CD4-positive, alpha-beta memory T cell (primary cell): ENCODE measurements at regions not wholly inside any gene's neighbourhood (a gene's known extent, or its start where the extent isn't known, plus 50 kb on each side); places are given as distances from the start of the nearest gene placed in this dataset.

Source experiments
- CTCF ChIA-PET: fragments of 350-600 bp; sonication (Branson Sonifier 250); formaldehyde crosslinking; loops from one replicate; lab custom pipeline; 2021; ENCODE audit warnings: inconsistent platforms; ENCODE audit not compliant: partially characterized antibody; lab: Charles Lee
- POLR2A ChIA-PET: fragments of 350-600 bp; sonication (Branson Sonifier 250); formaldehyde crosslinking; loops from one replicate; lab custom pipeline; 2021; ENCODE audit not compliant: partially characterized antibody; lab: Charles Lee
- DNase-seq, 5 donors: peaks; one replicate each; pipeline versions ENCODE4 v3.0.0 to v3.0.0-alpha.2; 2020 to 2022; ENCODE audit warnings: mixed read lengths in 1 of 5
- H3K27ac ChIP-seq: one replicate; pipeline ENCODE4 v1.7.0; 2013; ENCODE audit warnings: low read depth, low read length
- H3K27me3 ChIP-seq: 2 replicates; pipeline ENCODE4 v1.7.0; 2013; ENCODE audit warnings: mild to moderate bottlenecking, low read length, moderate library complexity; ENCODE audit not compliant: insufficient read depth
- H3K36me3 ChIP-seq: 2 replicates; pipeline ENCODE4 v1.7.0; 2013; ENCODE audit warnings: mild to moderate bottlenecking, low read length, moderate library complexity; ENCODE audit not compliant: insufficient read depth
- H3K4me1 ChIP-seq: 2 replicates; pipeline ENCODE4 v1.7.0; 2013; ENCODE audit warnings: mild to moderate bottlenecking, low read length, moderate library complexity; ENCODE audit not compliant: insufficient read depth
- H3K4me3 ChIP-seq, 2 donors: one replicate each; pipeline ENCODE4 v1.7.0; 2013; ENCODE audit warnings: low read length in 2 of 2, mild to moderate bottlenecking in 1 of 2
- H3K9me3 ChIP-seq, 2 donors: one replicate each; pipeline ENCODE4 v1.7.0; 2013; ENCODE audit warnings: low read length in 2 of 2, control low read depth in 1 of 2; ENCODE audit not compliant: control insufficient read depth in 1 of 2
- H3K27ac Mint-ChIP-seq, 7 donors: one replicate each; pipeline ENCODE4 v1.8.0; 2020 to 2021; ENCODE audit warnings: mixed read lengths in 7 of 7, mild to moderate bottlenecking in 6 of 7, inconsistent platforms in 3 of 7, moderate library complexity in 3 of 7
- H3K27me3 Mint-ChIP-seq, 2 donors: one replicate each; pipeline ENCODE4 v1.8.0; 2020 to 2021; ENCODE audit warnings: mixed read lengths in 2 of 2
- H3K36me3 Mint-ChIP-seq, 2 donors: one replicate each; pipeline ENCODE4 v1.8.0; 2020 to 2021; ENCODE audit warnings: mixed read lengths in 2 of 2, inconsistent platforms in 1 of 2, mild to moderate bottlenecking in 1 of 2
- H3K4me1 Mint-ChIP-seq, 4 donors: one replicate each; pipeline ENCODE4 v1.8.0; 2020 to 2021; ENCODE audit warnings: mixed read lengths in 4 of 4, mild to moderate bottlenecking in 1 of 4
- H3K4me3 Mint-ChIP-seq, 8 donors: one replicate each; pipeline ENCODE4 v1.8.0; 2020 to 2021; ENCODE audit warnings: mixed read lengths in 8 of 8, mild to moderate bottlenecking in 7 of 8, moderate library complexity in 6 of 8, inconsistent platforms in 3 of 8
- H3K9me3 Mint-ChIP-seq, 8 donors: one replicate each; pipeline ENCODE4 v1.8.0; 2020 to 2021; ENCODE audit warnings: mixed read lengths in 8 of 8, mild to moderate bottlenecking in 5 of 8, inconsistent platforms in 3 of 8, moderate library complexity in 1 of 8
- intact Hi-C: fragments of 100-400 bp; cut with micrococcal nuclease; formaldehyde crosslinking; loops from one replicate; pipeline ENCODE4 v1.15.1; 2023

- H3K4me3 ChIP-seq, result no peak overlapping the region
- H3K36me3 ChIP-seq, result no peaks in the 10 kb centered on the region
- POLR2A ChIA-PET, result no interaction called here
- no peaks in the 10 kb centered on the region for H3K4me1 ChIP-seq
- intact Hi-C loops, result no loop called here
- no peaks in the 10 kb centered on the region for H3K27me3 ChIP-seq
- no peaks in the 10 kb centered on the region for H3K27me3 Mint-ChIP-seq
- H3K4me1 Mint-ChIP-seq, result no peaks in the 10 kb centered on the region
- H3K27ac ChIP-seq, result no peak overlapping the region
- H3K27ac Mint-ChIP-seq, result no peak overlapping the region
- no peak for DNase-seq
- H3K36me3 Mint-ChIP-seq, result no peaks in the 10 kb centered on the region
- H3K4me3 Mint-ChIP-seq, result no peak overlapping the region
- no peaks in the 10 kb centered on the region for H3K9me3 Mint-ChIP-seq
- CTCF ChIA-PET, result no interaction called here
- no peaks in the 10 kb centered on the region for H3K9me3 ChIP-seq
Measured at GRCh38 chrX:40502688-40503087, 78.1 kb upstream of the ATP6AP2 start.

- Mint-ChIP-seq H3K27ac (no peak overlapping the region), H3K36me3 (no peaks in the 10 kb centered on the region), H3K4me1 (no peaks in the 10 kb centered on the region), H3K4me3 (no peak overlapping the region), H3K27me3 (no peaks in the 10 kb centered on the region), H3K9me3 (no peaks in the 10 kb centered on the region)
- intact Hi-C loops, result no loop called here
- POLR2A ChIA-PET, result no interaction called here
- DNase-seq, result no peak
- H3K4me1 ChIP-seq, result no peaks in the 10 kb centered on the region
- CTCF ChIA-PET, result no interaction called here
- H3K27me3 ChIP-seq, result no peaks in the 10 kb centered on the region
- no peak overlapping the region for H3K27ac ChIP-seq
- H3K9me3 ChIP-seq, result no peaks in the 10 kb centered on the region
- no peak overlapping the region for H3K4me3 ChIP-seq
- no peaks in the 10 kb centered on the region for H3K36me3 ChIP-seq
Measured at GRCh38 chrX:40501164-40501855, 79.5 kb upstream of the ATP6AP2 start.

GRCh38 chrX:40496728-40497127 is 84.0 kb upstream of the ATP6AP2 start:
- Histone ChIP-seq H3K9me3 (no peaks in the 10 kb centered on the region), H3K27ac (no peak overlapping the region), H3K27me3 (no peaks in the 10 kb centered on the region), H3K36me3 (no peaks in the 10 kb centered on the region), H3K4me1 (no peaks in the 10 kb centered on the region), H3K4me3 (no peak overlapping the region)
- peaks cover 0 to 1% of the 10 kb centered on the region in 2 donors for H3K27me3 Mint-ChIP-seq
- H3K9me3 Mint-ChIP-seq, result peaks cover 0 to 5% (median 0%) of the 10 kb centered on the region in 8 donors
- no peaks in the 10 kb centered on the region for H3K36me3 Mint-ChIP-seq
- ChIA-PET CTCF (no interaction called here), POLR2A (no interaction called here)
- H3K4me3 Mint-ChIP-seq, result no peak overlapping the region
- no peak for DNase-seq
- intact Hi-C loops, result no loop called here
- no peaks in the 10 kb centered on the region for H3K4me1 Mint-ChIP-seq
- H3K27ac Mint-ChIP-seq, result no peak overlapping the region

DNA sequence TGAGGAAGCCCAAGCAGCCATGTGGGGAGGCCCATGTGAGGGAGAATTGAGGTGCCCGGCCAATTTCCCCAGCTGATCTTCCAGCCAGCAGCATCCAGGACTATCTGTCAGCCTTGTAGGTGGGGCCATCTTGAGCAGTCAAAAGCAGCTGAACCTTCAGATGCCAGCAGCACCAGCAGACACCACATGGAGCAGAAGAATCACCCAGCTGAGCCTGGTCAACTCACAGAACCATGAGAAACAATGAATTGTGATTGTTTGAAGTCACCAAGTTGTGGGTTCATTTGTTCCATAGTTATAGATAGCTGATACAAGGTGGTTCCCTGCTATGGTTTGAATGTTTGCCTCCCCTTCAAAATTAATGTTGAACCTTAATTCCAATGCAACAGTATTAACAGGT is 85.1 kb upstream of the ATP6AP2 start:
- Histone ChIP-seq H3K4me1 (no peaks in the 10 kb centered on the region), H3K9me3 (no peaks in the 10 kb centered on the region), H3K27me3 (no peaks in the 10 kb centered on the region), H3K4me3 (no peak overlapping the region), H3K27ac (no peak overlapping the region), H3K36me3 (no peaks in the 10 kb centered on the region)
- no peak for DNase-seq
- CTCF ChIA-PET, result no interaction called here
- Mint-ChIP-seq H3K27ac (no peak overlapping the region), H3K36me3 (no peaks in the 10 kb centered on the region), H3K27me3 (peaks cover 0 to 1% of the 10 kb centered on the region in 2 donors), H3K9me3 (peaks cover 0 to 5% (median 0%) of the 10 kb centered on the region in 8 donors), H3K4me3 (no peak overlapping the region), H3K4me1 (no peaks in the 10 kb centered on the region)
- POLR2A ChIA-PET, result no interaction called here
- intact Hi-C loops, result no loop called here

- Histone ChIP-seq H3K4me3 (no peak overlapping the region), H3K27me3 (no peaks in the 10 kb centered on the region), H3K36me3 (no peaks in the 10 kb centered on the region), H3K27ac (no peak overlapping the region), H3K9me3 (no peaks in the 10 kb centered on the region), H3K4me1 (no peaks in the 10 kb centered on the region)
- H3K27ac Mint-ChIP-seq, result no peak overlapping the region
- DNase-seq, result no peak
- POLR2A ChIA-PET, result no interaction called here
- intact Hi-C loops, result no loop called here
- no peak overlapping the region for H3K4me3 Mint-ChIP-seq
- peaks cover 0 to 5% (median 0%) of the 10 kb centered on the region in 8 donors for H3K9me3 Mint-ChIP-seq
- CTCF ChIA-PET, result no interaction called here
- peaks cover 1 to 2% of the 10 kb centered on the region in 2 donors for H3K27me3 Mint-ChIP-seq
- no peaks in the 10 kb centered on the region for H3K4me1 Mint-ChIP-seq
- H3K36me3 Mint-ChIP-seq, result no peaks in the 10 kb centered on the region
Measured at GRCh38 chrX:40494005-40494404, 86.8 kb upstream of the ATP6AP2 start.

- Mint-ChIP-seq H3K36me3 (no peaks in the 10 kb centered on the region), H3K27ac (no peak overlapping the region), H3K27me3 (peaks cover 1 to 2% of the 10 kb centered on the region in 2 donors), H3K9me3 (peaks cover 0 to 12% (median 5%) of the 10 kb centered on the region in 8 donors), H3K4me3 (no peak overlapping the region), H3K4me1 (peaks cover 0 to 9% (median 4%) of the 10 kb centered on the region in 4 donors)
- Histone ChIP-seq H3K9me3 (no peaks in the 10 kb centered on the region), H3K4me3 (no peak overlapping the region), H3K4me1 (peaks cover 6% of the 10 kb centered on the region), H3K27me3 (no peaks in the 10 kb centered on the region), H3K36me3 (no peaks in the 10 kb centered on the region), H3K27ac (no peak overlapping the region)
- CTCF ChIA-PET, result no interaction called here
- DNase-seq, result no peak
- intact Hi-C loops, result no loop called here
- POLR2A ChIA-PET, result no interaction called here
Measured at GRCh38 chrX:40488296-40488695, 92.5 kb upstream of the ATP6AP2 start.

- Histone ChIP-seq H3K36me3 (no peaks in the 10 kb centered on the region), H3K27ac (no peak overlapping the region), H3K9me3 (no peaks in the 10 kb centered on the region), H3K27me3 (no peaks in the 10 kb centered on the region), H3K4me1 (peaks cover 6% of the 10 kb centered on the region), H3K4me3 (no peak overlapping the region)
- Mint-ChIP-seq H3K27me3 (peaks cover 0 to 2% of the 10 kb centered on the region in 2 donors), H3K27ac (peak overlapping the region in 1 of 7 donors; percentile 75), H3K36me3 (no peaks in the 10 kb centered on the region), H3K4me1 (peaks cover 0 to 9% (median 4%) of the 10 kb centered on the region in 4 donors), H3K9me3 (peaks cover 0 to 12% (median 6%) of the 10 kb centered on the region in 8 donors), H3K4me3 (peak overlapping the region in 1 of 8 donors; percentile 35)
- CTCF ChIA-PET, result interaction anchor here (0.7 kb wide), 1 partner anchor 455 kb away, joined by 5 read pairs; no protein-coding TSS in a partner anchor
- POLR2A ChIA-PET, result no interaction called here
- DNase-seq, result no peak
- intact Hi-C loops, result no loop called here
Measured at GRCh38 chrX:40485973-40486372, 94.8 kb upstream of the ATP6AP2 start.
